HG03342 (cell line): ENCODE measurements at regions not wholly inside any gene's neighbourhood (a gene's known extent, or its start where the extent isn't known, plus 50 kb on each side); places are given as distances from the start of the nearest gene placed in this dataset.
"Not testable (repeated sequence)": the region's sequence is repeated elsewhere in the genome, so short reads cannot be mapped to it uniquely, and the experiment has no call there.

ENCODE experiments used
- ATAC-seq: cut with Tn5 transposase; IDR thresholded peaks from one replicate; pipeline ENCODE4 v1.9.1; 2021; ENCODE audit warnings: mild to moderate bottlenecking, moderate library complexity; ENCODE audit not compliant: unreplicated experiment

GRCh38 chr14:84273181-84273580 is 1256.8 kb upstream of the FLRT2 start:
- no peak for ATAC-seq

- ATAC-seq, result peak; percentile 46
Measured at GRCh38 chr14:84282618-84283017, 1247.3 kb upstream of the FLRT2 start.

- no peak for ATAC-seq
Measured at GRCh38 chr14:84288781-84289180, 1241.2 kb upstream of the FLRT2 start.

GRCh38 chr14:84298663-84299195 is 1231.2 kb upstream of the FLRT2 start:
- no peak for ATAC-seq

- no peak for ATAC-seq
Measured at GRCh38 chr14:84303140-84303539, 1226.8 kb upstream of the FLRT2 start.

GRCh38 chr14:84312551-84312950 is 1217.4 kb upstream of the FLRT2 start:
- ATAC-seq, result no peak

GRCh38 chr14:84323450-84323849 is 1206.5 kb upstream of the FLRT2 start:
- no peak for ATAC-seq

- ATAC-seq, result no peak
Measured at GRCh38 chr14:84323978-84324377, 1206.0 kb upstream of the FLRT2 start.

- ATAC-seq, result no peak
Measured at GRCh38 chr14:84336433-84336832, 1193.5 kb upstream of the FLRT2 start.

- no peak for ATAC-seq
Measured at GRCh38 chr14:84340938-84341337, 1189.0 kb upstream of the FLRT2 start.

- ATAC-seq, result not testable (repeated sequence)
Measured at GRCh38 chr14:84341867-84342266, 1188.1 kb upstream of the FLRT2 start.

GRCh38 chr14:84343656-84344055 is 1186.3 kb upstream of the FLRT2 start:
- no peak for ATAC-seq

GRCh38 chr14:84351646-84352045 is 1178.3 kb upstream of the FLRT2 start:
- ATAC-seq, result no peak

GRCh38 chr14:84361476-84361875 is 1168.5 kb upstream of the FLRT2 start:
- no peak for ATAC-seq

GRCh38 chr14:84375235-84375634 is 1154.7 kb upstream of the FLRT2 start:
- no peak for ATAC-seq

GRCh38 chr14:84390010-84390409 is 1139.9 kb upstream of the FLRT2 start:
- no peak for ATAC-seq

- ATAC-seq, result no peak
Measured at GRCh38 chr14:84397631-84398030, 1132.3 kb upstream of the FLRT2 start.

- no peak for ATAC-seq
Measured at GRCh38 chr14:84399296-84399910, 1130.5 kb upstream of the FLRT2 start.

- no peak for ATAC-seq
Measured at GRCh38 chr14:84401631-84402030, 1128.3 kb upstream of the FLRT2 start.

- ATAC-seq, result no peak
Measured at GRCh38 chr14:84403585-84403984, 1126.4 kb upstream of the FLRT2 start.

- no peak for ATAC-seq
Measured at GRCh38 chr14:84404246-84404645, 1125.7 kb upstream of the FLRT2 start.

GRCh38 chr14:84409435-84409834 is 1120.5 kb upstream of the FLRT2 start:
- no peak for ATAC-seq

GRCh38 chr14:84410344-84410743 is 1119.6 kb upstream of the FLRT2 start:
- no peak for ATAC-seq
